Adrenal gland (tissue), 5 donors: ENCODE measurements at regions not wholly inside any gene's neighbourhood (a gene's known extent, or its start where the extent isn't known, plus 50 kb on each side); places are given as distances from the start of the nearest gene placed in this dataset.

ENCODE experiments used
- POLR2A ChIP-seq, 2 donors: fragments of 450-650 bp; IDR thresholded peaks; one replicate each; pipeline ENCODE4 v1.6.1; 2017; ENCODE audit warnings: antibody characterized with exemption in 2 of 2, mild to moderate bottlenecking in 2 of 2, moderate library complexity in 1 of 2
- TF ChIP-seq, protein P1 (sequence below), 6 experiments: fragments of 450-650 bp in 4 of 6; fragments of 200-600 bp in 2 of 6; sonication (generic) in 1 of 6; IDR thresholded peaks; 1 replicate in 5 of 6; 2 replicates in 1 of 6; pipeline versions ENCODE4 v1.5.1 to v1.8.0; 2016 to 2021; ENCODE audit warnings: antibody characterized with exemption in 6 of 6, mild to moderate bottlenecking in 2 of 6, moderate library complexity in 1 of 6
- donor health status: DM: no; HTN: no; CAD: no.

DNA sequence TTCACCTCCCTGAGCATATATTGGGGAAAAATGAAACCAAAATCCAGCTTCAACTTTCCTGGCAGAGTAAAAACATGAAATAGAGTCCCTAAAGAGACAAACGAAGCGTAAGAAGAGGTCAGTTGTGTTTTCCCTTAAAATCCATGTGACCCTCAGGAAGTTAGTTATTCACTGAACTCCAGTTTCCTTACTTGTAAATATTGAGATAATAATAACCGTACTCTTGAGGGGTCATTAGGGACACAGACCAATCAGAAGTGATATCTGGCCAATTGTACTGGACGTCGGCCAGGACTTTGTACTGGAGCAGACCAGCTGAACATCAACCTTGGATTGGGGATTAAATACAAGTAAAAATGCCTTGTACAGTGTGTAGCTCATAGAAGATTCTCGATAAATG, 167.0 kb downstream of the GATA3 start:
- TF ChIP-seq, protein P1, sequence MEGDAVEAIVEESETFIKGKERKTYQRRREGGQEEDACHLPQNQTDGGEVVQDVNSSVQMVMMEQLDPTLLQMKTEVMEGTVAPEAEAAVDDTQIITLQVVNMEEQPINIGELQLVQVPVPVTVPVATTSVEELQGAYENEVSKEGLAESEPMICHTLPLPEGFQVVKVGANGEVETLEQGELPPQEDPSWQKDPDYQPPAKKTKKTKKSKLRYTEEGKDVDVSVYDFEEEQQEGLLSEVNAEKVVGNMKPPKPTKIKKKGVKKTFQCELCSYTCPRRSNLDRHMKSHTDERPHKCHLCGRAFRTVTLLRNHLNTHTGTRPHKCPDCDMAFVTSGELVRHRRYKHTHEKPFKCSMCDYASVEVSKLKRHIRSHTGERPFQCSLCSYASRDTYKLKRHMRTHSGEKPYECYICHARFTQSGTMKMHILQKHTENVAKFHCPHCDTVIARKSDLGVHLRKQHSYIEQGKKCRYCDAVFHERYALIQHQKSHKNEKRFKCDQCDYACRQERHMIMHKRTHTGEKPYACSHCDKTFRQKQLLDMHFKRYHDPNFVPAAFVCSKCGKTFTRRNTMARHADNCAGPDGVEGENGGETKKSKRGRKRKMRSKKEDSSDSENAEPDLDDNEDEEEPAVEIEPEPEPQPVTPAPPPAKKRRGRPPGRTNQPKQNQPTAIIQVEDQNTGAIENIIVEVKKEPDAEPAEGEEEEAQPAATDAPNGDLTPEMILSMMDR (IDR thresholded peaks at IDR 0.05) = no peak
- no peak for TF ChIP-seq POLR2A (IDR thresholded peaks at IDR 0.05)
